ENCODE measurements at regions not wholly inside any gene's neighbourhood (a gene's known extent, or its start where the extent isn't known, plus 50 kb on each side); places are given as distances from the start of the nearest gene placed in this dataset.
"Not testable (repeated sequence)": the region's sequence is repeated elsewhere in the genome, so short reads cannot be mapped to it uniquely, and the experiment has no call there.

DNA sequence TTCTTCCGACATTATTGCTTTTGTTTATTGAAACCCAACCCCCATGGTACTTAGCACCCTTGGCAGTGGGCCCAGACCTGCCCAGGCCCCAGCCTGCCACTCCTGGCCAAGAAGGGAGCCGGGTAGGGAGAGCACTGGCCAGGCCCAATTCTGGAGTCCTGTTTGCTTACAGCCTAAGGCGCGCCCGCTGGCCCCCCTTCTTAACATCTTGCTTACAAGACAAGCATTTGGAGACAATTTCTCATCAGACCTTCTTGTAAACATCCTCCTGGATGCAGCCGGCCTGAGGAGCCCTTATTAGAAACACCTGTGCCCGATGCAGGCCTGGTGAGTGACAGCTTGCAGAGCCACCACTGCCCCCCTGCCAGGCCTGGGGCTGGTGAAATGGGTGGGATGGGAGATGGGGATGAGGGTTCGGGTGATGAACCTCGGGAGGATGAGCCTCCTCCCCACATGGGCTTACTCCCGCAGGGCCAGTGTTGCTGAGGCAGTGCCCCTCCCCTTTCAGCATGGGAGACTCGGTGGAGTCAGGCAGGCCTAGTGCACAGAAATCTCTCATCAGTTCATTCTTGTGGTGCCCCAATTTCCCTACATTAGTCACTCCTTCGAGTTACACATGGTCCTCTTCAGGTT, 217.5 kb downstream of the CYP26B1 start:
- no peak for DNase-seq (ENCODE audit: low spot score)
- in situ Hi-C loops (cut with HindIII; ENCODE audit: low sequenced_read_pairs) = no loop called here

GRCh38 chr2:71929482-71929772, 218.2 kb downstream of the CYP26B1 start:
- no peak for DNase-seq (ENCODE audit: low spot score)
- in situ Hi-C loops (cut with HindIII; ENCODE audit: low sequenced_read_pairs) = no loop called here

DNA sequence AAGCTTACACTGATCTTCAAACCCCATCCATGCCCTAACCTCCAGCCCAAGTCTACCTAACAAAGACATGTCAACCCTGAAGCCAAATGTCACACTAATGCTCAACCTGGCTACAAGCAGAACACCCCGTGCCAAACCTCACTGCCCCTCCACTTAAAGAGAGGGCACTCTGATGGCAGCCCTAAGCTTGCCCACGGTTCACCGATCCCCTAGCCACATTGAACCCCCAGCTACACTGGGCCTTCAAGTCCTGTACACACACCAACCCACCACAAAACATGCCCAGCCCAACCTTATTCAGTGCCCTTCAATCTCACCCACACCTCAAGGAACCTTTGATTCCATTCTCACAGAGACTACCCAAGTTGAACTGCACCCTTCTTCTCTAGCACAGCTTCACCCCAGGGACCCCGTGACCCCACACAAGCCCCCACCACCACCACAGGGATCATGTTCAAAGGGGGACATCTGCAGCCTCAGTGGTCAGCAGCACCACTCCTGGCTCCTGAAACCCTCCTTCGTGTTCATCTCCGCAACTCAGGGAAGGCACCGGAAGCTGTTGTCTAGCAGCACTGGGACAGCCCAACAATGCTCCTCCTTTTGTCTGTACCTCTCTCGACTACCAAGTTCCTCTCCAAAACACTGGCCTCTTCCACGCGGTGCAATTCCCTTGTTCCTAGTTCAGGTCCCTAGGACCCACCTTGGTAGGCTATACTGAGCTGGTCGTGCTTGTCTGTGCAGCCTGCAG, 218.8 kb downstream of the CYP26B1 start:
- in situ Hi-C loops (cut with HindIII; ENCODE audit: low sequenced_read_pairs) = no loop called here
- DNase-seq (ENCODE audit: low spot score) = no peak

GRCh38 chr2:71927757-71928715, 219.6 kb downstream of the CYP26B1 start:
- DNase-seq (ENCODE audit: low spot score) = no peak
- in situ Hi-C loops (cut with HindIII; ENCODE audit: low sequenced_read_pairs) = no loop called here

DNA sequence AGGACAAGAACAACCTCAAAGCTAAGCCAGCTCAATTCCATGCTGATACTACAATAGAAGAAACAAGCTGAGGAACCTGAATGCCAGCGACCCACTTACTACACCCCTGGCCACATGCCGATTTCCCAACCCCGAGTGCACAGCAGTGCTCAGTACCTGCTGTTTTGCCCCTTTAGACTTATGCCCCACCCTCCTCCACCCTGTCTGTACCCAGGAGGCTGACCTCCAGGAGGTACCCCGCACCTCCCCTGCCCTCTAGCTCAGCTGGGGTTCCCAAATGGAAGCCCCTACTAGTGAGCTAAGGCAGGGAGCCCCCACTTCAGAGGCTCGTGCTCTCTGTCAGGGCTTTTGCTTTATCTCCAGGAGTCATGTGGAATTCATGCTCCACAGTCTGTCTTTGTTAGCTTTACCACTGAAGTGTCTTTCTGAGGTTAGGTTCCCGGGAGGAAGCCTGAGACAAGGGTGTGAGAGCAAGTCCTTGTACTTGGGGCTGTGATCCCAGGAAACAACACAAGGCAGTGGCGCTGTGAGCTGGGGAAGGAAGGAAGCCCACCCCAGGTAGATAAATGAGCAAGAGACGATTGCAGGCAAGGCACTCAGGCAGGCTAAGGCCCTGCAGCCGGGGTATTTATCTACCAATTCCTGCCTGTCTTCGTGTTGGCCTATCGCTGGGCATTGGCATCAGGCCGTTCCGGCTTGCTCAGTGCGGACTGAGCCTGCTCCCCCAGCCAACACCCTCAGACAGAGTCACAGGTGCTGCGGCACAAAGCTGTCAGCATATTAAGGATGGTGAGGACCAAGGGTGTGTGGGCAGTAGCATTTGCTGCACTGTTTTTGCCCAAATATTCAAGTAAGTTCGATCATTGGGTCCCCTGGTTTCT, 220.5 kb downstream of the CYP26B1 start:
- no peak for DNase-seq (ENCODE audit: low spot score)
- in situ Hi-C loops (cut with HindIII; ENCODE audit: low sequenced_read_pairs) = no loop called here

GRCh38 chr2:71926089-71926447, 221.6 kb downstream of the CYP26B1 start:
- in situ Hi-C loops (cut with HindIII; ENCODE audit: low sequenced_read_pairs) = no loop called here
- no peak for DNase-seq (ENCODE audit: low spot score)

GRCh38 chr2:71925268-71926088, 222.2 kb downstream of the CYP26B1 start:
- in situ Hi-C loops (cut with HindIII; ENCODE audit: low sequenced_read_pairs) = no loop called here
- DNase-seq (ENCODE audit: low spot score) = peak; percentile 69

DNA sequence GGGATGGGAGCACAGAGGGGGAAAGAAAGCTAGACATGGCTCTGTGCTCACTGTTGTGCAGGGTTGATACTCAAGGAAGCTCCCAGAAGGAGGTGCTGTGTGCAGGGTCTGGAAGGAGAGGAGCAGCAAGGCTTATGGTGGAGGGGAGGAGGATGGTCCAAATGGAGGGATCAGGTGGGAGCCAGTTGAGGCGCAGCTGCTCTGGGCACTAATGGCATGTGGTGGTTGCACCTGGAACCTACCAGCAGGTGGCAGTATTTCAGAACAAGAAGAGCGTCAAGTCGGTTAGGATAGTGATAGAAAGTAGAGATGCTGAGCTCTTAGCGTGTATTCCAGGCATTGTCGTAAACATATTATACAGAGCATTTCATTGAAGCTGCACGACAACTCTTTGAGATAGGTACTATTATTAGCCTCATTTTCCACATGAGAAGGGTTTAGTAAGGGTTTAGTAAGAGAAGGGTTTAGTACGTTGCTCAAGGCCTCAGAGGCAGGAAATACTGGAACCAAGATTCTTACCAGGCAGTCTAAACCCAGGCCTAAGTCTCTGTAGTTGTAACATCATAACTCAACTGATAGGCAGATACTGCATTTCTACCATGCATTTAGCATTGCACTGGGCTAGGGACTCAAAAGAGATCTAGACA, 223.7 kb downstream of the CYP26B1 start:
- DNase-seq (ENCODE audit: low spot score) = peak; percentile 84
- in situ Hi-C loops (cut with HindIII; ENCODE audit: low sequenced_read_pairs) = no loop called here

GRCh38 chr2:71923143-71923525, 224.5 kb downstream of the CYP26B1 start:
- in situ Hi-C loops (cut with HindIII; ENCODE audit: low sequenced_read_pairs) = no loop called here
- DNase-seq (ENCODE audit: low spot score) = no peak

- in situ Hi-C loops (cut with HindIII; ENCODE audit: low sequenced_read_pairs) = no loop called here
- no peak for DNase-seq (ENCODE audit: low spot score)
Measured at GRCh38 chr2:71922499-71923142, 225.0 kb downstream of the CYP26B1 start.

- no peak for DNase-seq (ENCODE audit: low spot score)
- in situ Hi-C loops (cut with HindIII; ENCODE audit: low sequenced_read_pairs) = no loop called here
Measured at GRCh38 chr2:71922091-71922490, 225.6 kb downstream of the CYP26B1 start.

GRCh38 chr2:71920819-71921218, 226.8 kb downstream of the CYP26B1 start:
- DNase-seq (ENCODE audit: low spot score); in situ Hi-C loops (cut with HindIII; ENCODE audit: low sequenced_read_pairs): not testable (repeated sequence)

DNA sequence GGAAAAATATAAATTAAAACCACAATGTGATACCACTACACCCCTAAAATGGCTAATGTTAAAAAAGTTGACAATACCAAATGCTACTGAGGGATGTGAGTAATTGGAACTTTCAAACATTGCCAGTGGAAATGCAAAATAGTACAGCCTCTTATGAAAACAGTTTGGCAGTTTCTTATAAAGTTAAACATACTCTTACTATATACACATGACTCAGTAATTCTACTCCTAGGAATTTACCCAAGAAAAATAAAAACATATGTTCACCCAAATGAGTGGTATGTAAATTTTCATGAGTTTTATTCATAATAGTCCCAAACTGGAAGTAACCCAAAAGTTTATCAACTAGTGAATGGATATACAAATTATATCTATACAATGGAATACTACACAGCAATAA, 228.0 kb downstream of the CYP26B1 start:
- no peak for DNase-seq (ENCODE audit: low spot score)
- in situ Hi-C loops (cut with HindIII; ENCODE audit: low sequenced_read_pairs) = no loop called here

- no peak for DNase-seq (ENCODE audit: low spot score)
- in situ Hi-C loops (cut with HindIII; ENCODE audit: low sequenced_read_pairs) = no loop called here
Measured at GRCh38 chr2:71910277-71910676, 237.4 kb downstream of the CYP26B1 start.

DNA sequence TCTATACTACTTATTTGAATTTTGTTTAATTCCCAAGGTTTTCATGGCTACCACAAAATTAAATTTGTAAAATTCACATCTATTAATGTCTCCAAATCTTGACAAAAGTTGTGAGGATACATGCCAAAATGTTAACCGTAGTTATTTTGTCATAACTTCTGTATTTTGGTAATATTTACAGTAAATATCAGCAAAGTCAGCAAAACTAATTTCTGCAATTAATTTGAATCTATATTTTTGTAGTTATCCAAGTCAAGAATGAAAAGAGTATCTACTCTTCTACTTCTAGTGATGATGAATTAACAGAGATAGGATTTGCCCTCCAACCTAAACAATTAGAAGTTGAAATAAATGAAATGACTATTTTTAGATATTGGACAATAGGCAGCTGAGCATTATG, 238.9 kb downstream of the CYP26B1 start:
- DNase-seq (ENCODE audit: low spot score) = no peak
- in situ Hi-C loops (cut with HindIII; ENCODE audit: low sequenced_read_pairs) = no loop called here

GRCh38 chr2:71907503-71907902, 240.2 kb downstream of the CYP26B1 start:
- in situ Hi-C loops (cut with HindIII; ENCODE audit: low sequenced_read_pairs) = no loop called here
- no peak for DNase-seq (ENCODE audit: low spot score)

DNA sequence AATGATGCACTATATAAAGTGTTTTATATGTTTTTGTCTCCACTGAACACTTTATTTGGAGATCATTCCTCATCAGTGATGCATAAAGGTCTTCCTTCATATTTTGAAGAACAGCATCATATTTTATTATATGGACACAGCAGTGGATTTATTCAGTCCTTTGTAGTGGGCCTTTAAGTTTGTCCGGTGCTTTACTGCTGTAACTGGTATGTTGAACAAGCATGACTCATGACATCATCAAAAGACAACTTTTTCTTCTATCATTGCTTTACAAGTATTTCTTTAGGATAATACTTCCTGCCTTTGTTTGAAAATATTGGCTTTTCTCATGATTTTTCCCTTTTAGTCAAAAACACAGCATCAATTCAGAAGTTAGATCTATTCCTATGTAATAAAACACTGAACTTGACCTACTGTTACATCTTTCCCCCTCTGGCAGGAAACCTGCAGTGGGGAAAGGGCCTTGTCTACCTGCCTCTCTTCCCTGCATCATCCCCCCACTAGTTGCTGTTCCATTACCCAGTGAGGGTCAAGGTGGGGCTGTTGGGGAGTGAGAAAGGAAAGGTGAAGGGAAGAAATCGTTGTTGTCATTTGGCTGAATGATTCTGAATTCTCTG, 241.2 kb downstream of the CYP26B1 start:
- DNase-seq (ENCODE audit: low spot score) = no peak
- in situ Hi-C loops (cut with HindIII; ENCODE audit: low sequenced_read_pairs) = no loop called here

Data from G401 (cell line).